ENCODE measurements at regions not wholly inside any gene's neighbourhood (a gene's known extent, or its start where the extent isn't known, plus 50 kb on each side); places are given as distances from the start of the nearest gene placed in this dataset.
A peak's percentile ranks its signal among the peaks of the same experiment; 100 is the strongest.

DNA sequence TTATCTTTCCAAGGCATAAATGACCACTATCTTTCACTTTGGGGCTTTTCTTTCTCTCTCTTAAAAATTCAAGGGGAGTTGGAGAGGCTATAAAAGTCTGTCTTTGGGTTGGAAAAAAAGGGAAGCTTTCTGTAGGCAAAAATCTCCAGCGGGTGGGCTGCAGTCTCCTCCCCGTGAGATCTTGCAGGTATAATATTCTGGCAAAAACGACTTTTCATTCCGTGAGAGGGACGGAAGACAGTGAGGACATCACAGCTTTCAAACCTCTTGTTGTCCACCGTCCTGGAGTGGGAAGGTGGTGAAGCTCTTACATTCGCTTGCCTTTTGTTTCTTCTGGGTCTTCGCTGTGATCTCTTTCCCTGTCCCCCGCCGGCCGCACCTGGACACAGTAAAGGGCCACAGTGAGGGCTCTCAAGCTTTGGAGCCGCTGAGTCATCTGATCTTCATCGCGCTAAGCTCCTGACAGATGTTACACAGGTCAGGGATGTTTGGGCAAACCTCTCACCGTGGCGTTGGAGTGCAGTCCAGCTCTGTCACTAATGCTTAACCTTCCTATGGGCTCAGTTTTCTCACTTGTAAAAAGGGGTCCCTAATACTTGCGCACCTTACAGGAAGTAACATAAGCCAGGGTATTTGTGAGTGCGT lies 61.9 kb upstream of the MEGF10 start:
- intact Hi-C loops (cut with micrococcal nuclease; ENCODE audit: unreplicated experiment), result no loop called here
- Histone ChIP-seq H3K9me3 (ENCODE audit: low read depth, low read length, poor library complexity, severe bottlenecking) (no peaks in the 10 kb centered on the region), H3K36me3 (ENCODE audit: insufficient read depth, low read length, poor library complexity, severe bottlenecking) (no peaks in the 10 kb centered on the region), H3K4me3 (ENCODE audit: low read depth, low read length, poor library complexity, severe bottlenecking) (peak overlapping the region; percentile 40), H3K27me3 (replicated peaks; ENCODE audit: insufficient read depth, low read depth, low read length, poor library complexity) (peaks cover 41% of the 10 kb centered on the region), H3K4me1 (ENCODE audit: insufficient read depth, low read length, poor library complexity, severe bottlenecking) (no peaks in the 10 kb centered on the region), H3K27ac (ENCODE audit: low read depth, low read length, poor library complexity, severe bottlenecking) (no peak overlapping the region)
- TF ChIP-seq EZH2 (IDR thresholded peaks at IDR 0.05; ENCODE audit: borderline replicate concordance, low read depth, low read length, poor library complexity, severe bottlenecking), result no peak
- TF ChIP-seq, protein P1, sequence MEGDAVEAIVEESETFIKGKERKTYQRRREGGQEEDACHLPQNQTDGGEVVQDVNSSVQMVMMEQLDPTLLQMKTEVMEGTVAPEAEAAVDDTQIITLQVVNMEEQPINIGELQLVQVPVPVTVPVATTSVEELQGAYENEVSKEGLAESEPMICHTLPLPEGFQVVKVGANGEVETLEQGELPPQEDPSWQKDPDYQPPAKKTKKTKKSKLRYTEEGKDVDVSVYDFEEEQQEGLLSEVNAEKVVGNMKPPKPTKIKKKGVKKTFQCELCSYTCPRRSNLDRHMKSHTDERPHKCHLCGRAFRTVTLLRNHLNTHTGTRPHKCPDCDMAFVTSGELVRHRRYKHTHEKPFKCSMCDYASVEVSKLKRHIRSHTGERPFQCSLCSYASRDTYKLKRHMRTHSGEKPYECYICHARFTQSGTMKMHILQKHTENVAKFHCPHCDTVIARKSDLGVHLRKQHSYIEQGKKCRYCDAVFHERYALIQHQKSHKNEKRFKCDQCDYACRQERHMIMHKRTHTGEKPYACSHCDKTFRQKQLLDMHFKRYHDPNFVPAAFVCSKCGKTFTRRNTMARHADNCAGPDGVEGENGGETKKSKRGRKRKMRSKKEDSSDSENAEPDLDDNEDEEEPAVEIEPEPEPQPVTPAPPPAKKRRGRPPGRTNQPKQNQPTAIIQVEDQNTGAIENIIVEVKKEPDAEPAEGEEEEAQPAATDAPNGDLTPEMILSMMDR (conservative IDR thresholded peaks at IDR 0.05; ENCODE audit: low read depth, low read length), result no peak
- ChIA-PET CTCF (no interaction called here), POLR2A (ENCODE audit: low non-redundant PET) (no interaction called here)
- no peak for DNase-seq (ENCODE audit: low spot score)
- BruUV-seq (replicated peaks), result no TSS peak

DNA sequence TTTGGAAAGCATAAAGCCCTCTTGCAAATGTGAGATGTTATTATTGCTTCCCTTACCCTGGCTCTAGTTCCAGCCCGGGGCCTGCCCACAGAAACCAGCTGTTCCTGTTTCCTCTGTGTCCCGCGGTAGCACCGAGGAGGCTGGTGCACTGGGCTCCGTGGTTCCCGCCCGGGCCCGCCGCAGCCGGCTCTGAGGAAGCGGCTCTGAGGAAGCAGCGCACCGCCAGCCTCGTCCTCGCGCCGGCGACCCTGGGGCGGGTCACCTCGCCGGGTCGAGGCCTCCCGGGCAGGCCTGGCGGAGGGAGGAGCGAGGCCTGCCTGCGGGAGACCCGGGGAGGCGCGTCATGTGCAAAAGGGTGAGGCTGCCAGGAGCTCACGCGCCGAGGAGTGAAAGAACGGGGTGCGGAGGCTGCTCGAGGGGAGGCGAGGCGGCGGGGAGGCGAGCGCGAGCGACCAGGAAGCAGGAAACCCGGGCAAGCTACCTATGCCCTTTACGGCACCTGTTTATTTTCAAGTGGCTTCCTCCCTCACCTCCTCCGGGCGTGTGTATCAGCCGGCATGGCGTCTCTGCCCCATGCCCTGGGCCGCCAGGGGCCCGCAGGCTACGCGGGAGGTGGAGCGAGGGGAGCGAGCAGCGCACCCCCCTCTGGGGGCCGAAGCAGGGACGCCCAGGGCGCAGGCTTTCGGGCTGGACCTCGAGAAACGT lies 61.3 kb upstream of the MEGF10 start:
- CTCF ChIA-PET, result no interaction called here
- no TSS peak for BruUV-seq (replicated peaks)
- H3K27me3 ChIP-seq (replicated peaks; ENCODE audit: insufficient read depth, low read depth, low read length, poor library complexity), result peaks cover 41% of the 10 kb centered on the region
- H3K36me3 ChIP-seq (ENCODE audit: insufficient read depth, low read length, poor library complexity, severe bottlenecking), result no peaks in the 10 kb centered on the region
- intact Hi-C loops (cut with micrococcal nuclease; ENCODE audit: unreplicated experiment), result no loop called here
- no peaks in the 10 kb centered on the region for H3K9me3 ChIP-seq (ENCODE audit: low read depth, low read length, poor library complexity, severe bottlenecking)
- H3K4me1 ChIP-seq (ENCODE audit: insufficient read depth, low read length, poor library complexity, severe bottlenecking), result no peaks in the 10 kb centered on the region
- no peak overlapping the region for H3K27ac ChIP-seq (ENCODE audit: low read depth, low read length, poor library complexity, severe bottlenecking)
- peak; percentile 26 for DNase-seq (ENCODE audit: low spot score)
- POLR2A ChIA-PET (ENCODE audit: low non-redundant PET), result no interaction called here
- peak; percentile 73 for TF ChIP-seq EZH2 (IDR thresholded peaks at IDR 0.05; ENCODE audit: borderline replicate concordance, low read depth, low read length, poor library complexity, severe bottlenecking)
- TF ChIP-seq, protein P1 (conservative IDR thresholded peaks at IDR 0.05; ENCODE audit: low read depth, low read length), result no peak
- peak overlapping the region; percentile 40 for H3K4me3 ChIP-seq (ENCODE audit: low read depth, low read length, poor library complexity, severe bottlenecking)

- ChIA-PET CTCF (no interaction called here), POLR2A (ENCODE audit: low non-redundant PET) (no interaction called here)
- Histone ChIP-seq H3K4me3 (ENCODE audit: low read depth, low read length, poor library complexity, severe bottlenecking) (no peak overlapping the region), H3K36me3 (ENCODE audit: insufficient read depth, low read length, poor library complexity, severe bottlenecking) (no peaks in the 10 kb centered on the region), H3K9me3 (ENCODE audit: low read depth, low read length, poor library complexity, severe bottlenecking) (no peaks in the 10 kb centered on the region), H3K4me1 (ENCODE audit: insufficient read depth, low read length, poor library complexity, severe bottlenecking) (no peaks in the 10 kb centered on the region), H3K27me3 (replicated peaks; ENCODE audit: insufficient read depth, low read depth, low read length, poor library complexity) (peaks cover 36% of the 10 kb centered on the region), H3K27ac (ENCODE audit: low read depth, low read length, poor library complexity, severe bottlenecking) (no peak overlapping the region)
- intact Hi-C loops (cut with micrococcal nuclease; ENCODE audit: unreplicated experiment), result no loop called here
- no peak for DNase-seq (ENCODE audit: low spot score)
- BruUV-seq (replicated peaks), result no TSS peak
- no peak for TF ChIP-seq EZH2 (IDR thresholded peaks at IDR 0.05; ENCODE audit: borderline replicate concordance, low read depth, low read length, poor library complexity, severe bottlenecking)
- TF ChIP-seq, protein P1 (conservative IDR thresholded peaks at IDR 0.05; ENCODE audit: low read depth, low read length), result no peak
These were observed 59.5 kb upstream of the MEGF10 start for GRCh38 chr5:127231118-127231517.

Data from A673 (cell line).